Psoas muscle (tissue), 7 donors: ENCODE measurements at regions not wholly inside any gene's neighbourhood (a gene's known extent, or its start where the extent isn't known, plus 50 kb on each side); places are given as distances from the start of the nearest gene placed in this dataset.

ENCODE experiments used
- ATAC-seq, 4 donors: fragments of 200-7000 bp; cut with Tn5 transposase; one replicate each; pipeline ENCODE4 v1.9.1; 2020; ENCODE audit warnings: moderate library complexity in 3 of 4, mild to moderate bottlenecking in 2 of 4
- DNase-seq, 2 donors: peaks; one replicate each; pipeline ENCODE4 v3.0.0-alpha.2; 2020
- H3K27ac ChIP-seq: fragments of 200-600 bp; one replicate; pipeline ENCODE4 v1.8.0; 2022
- H3K27me3 ChIP-seq, 3 donors: fragments of 200-600 bp in 1 of 3; one replicate each; pipeline versions ENCODE4 v1.6.1 to v1.8.0; 2013 to 2022; ENCODE audit warnings: low read length in 2 of 3, mild to moderate bottlenecking in 2 of 3, moderate library complexity in 1 of 3; ENCODE audit not compliant: insufficient read depth in 3 of 3
- H3K36me3 ChIP-seq, 2 donors: fragments of 200-600 bp in 1 of 2; one replicate each; pipeline versions ENCODE4 v1.6.1 to v1.8.0; 2013 to 2022; ENCODE audit warnings: low read depth in 1 of 2, mild to moderate bottlenecking in 1 of 2, moderate library complexity in 1 of 2; ENCODE audit not compliant: insufficient read depth in 1 of 2
- H3K4me1 ChIP-seq: fragments of 200-600 bp; one replicate; pipeline ENCODE4 v1.8.0; 2022
- H3K4me3 ChIP-seq: fragments of 200-600 bp; one replicate; pipeline ENCODE4 v1.8.0; 2022; ENCODE audit warnings: mild to moderate bottlenecking
- H3K9me3 ChIP-seq: fragments of 200-600 bp; one replicate; pipeline ENCODE4 v1.8.0; 2022
- WGBS, 3 donors: extraction: QIAGEN DNeasy Blood & Tissue Kit; methylation state at CpG; one replicate each; pipeline versions ENCODE4 v1.1.6 to v1.1.7; 2013; 5-methylcytosine and 5-hydroxymethylcytosine counted together
- intact Hi-C, 2 donors: fragments of 100-400 bp; cut with DNase I; formaldehyde crosslinking; loops; one replicate each; pipeline versions ENCODE4 v1.11.0 to v1.14.2; 2022
- TF ChIP-seq, protein P1 (sequence below): fragments of 200-600 bp; IDR thresholded peaks from one replicate; pipeline ENCODE4 v1.8.0; 2022; ENCODE audit warnings: antibody characterized with exemption
- donor health status: healthy with polysubstance abuse.
- donor health status: DM: no; HTN: no; CAD: no; lungs with moderate emphysema.
- donor health status: Bipolar disorder and iron deficiency.
- donor health status: healthy.
- donor health status: DM: yes; HTN: yes; CAD: no.
- donor health status: DM: no; HTN: no; CAD: no.
- donor health status: DM: yes; HTN: yes; CAD: no.

DNA sequence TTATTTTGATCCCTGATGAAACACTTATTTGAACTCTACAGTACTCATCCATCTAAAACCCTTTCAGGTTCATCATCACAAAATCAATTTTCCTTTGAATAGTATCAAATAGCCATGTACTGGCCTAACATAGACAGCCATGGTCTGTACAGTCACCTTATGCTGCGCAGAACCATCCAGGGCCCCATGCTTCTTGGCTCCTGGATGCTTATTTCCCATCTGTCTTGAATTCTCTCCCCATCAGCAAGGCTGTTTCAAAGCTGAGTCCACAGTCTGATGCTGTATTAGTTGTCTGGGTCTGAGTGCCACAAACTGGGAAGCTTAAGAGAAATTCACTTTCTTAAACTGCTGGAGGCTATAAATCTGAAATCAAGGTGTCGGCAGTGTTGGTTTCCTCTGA, 290.2 kb downstream of the OSR1 start:
- TF ChIP-seq, protein P1, sequence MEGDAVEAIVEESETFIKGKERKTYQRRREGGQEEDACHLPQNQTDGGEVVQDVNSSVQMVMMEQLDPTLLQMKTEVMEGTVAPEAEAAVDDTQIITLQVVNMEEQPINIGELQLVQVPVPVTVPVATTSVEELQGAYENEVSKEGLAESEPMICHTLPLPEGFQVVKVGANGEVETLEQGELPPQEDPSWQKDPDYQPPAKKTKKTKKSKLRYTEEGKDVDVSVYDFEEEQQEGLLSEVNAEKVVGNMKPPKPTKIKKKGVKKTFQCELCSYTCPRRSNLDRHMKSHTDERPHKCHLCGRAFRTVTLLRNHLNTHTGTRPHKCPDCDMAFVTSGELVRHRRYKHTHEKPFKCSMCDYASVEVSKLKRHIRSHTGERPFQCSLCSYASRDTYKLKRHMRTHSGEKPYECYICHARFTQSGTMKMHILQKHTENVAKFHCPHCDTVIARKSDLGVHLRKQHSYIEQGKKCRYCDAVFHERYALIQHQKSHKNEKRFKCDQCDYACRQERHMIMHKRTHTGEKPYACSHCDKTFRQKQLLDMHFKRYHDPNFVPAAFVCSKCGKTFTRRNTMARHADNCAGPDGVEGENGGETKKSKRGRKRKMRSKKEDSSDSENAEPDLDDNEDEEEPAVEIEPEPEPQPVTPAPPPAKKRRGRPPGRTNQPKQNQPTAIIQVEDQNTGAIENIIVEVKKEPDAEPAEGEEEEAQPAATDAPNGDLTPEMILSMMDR, result no peak
- no peaks in the 10 kb centered on the region for H3K27me3 ChIP-seq
- H3K4me3 ChIP-seq, result no peak overlapping the region
- 91 to 98% (median 94%) methylated on average over 2 of the region's 2 CpGs for WGBS, 3 donors
- H3K36me3 ChIP-seq, result no peaks in the 10 kb centered on the region
- no peak for ATAC-seq
- DNase-seq, result no peak
- intact Hi-C loops, result no loop called here
- no peak overlapping the region for H3K27ac ChIP-seq
- no peaks in the 10 kb centered on the region for H3K9me3 ChIP-seq
- H3K4me1 ChIP-seq, result peaks cover 5% of the 10 kb centered on the region

DNA sequence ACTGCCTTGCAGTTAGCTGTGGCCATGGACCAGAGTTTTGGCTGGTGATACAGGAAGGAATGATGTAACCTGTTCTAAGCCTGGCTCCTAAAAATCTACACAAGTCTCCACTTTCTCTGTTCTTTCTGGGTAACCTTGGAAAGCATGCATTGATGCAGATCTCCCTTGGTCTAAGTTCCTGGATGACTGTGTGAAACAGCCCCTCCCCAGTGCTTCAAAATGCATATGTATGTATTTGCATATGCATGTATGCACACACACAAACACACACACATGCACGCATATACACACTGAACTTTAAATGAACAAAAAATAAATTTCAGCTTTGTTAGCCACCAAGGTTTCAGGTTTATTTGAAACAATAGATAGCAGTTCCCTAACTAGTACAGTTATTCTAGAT, 296.1 kb downstream of the OSR1 start:
- intact Hi-C loops, result no loop called here
- Histone ChIP-seq H3K4me1 (no peaks in the 10 kb centered on the region), H3K27ac (no peak overlapping the region), H3K4me3 (no peak overlapping the region), H3K36me3 (no peaks in the 10 kb centered on the region), H3K9me3 (no peaks in the 10 kb centered on the region), H3K27me3 (no peaks in the 10 kb centered on the region)
- DNase-seq (no peak), ATAC-seq (no peak)
- TF ChIP-seq, protein P1, result no peak
- 87 to 100% (median 96%) methylated on average over 1 of the region's 1 CpG for WGBS, 3 donors

DNA sequence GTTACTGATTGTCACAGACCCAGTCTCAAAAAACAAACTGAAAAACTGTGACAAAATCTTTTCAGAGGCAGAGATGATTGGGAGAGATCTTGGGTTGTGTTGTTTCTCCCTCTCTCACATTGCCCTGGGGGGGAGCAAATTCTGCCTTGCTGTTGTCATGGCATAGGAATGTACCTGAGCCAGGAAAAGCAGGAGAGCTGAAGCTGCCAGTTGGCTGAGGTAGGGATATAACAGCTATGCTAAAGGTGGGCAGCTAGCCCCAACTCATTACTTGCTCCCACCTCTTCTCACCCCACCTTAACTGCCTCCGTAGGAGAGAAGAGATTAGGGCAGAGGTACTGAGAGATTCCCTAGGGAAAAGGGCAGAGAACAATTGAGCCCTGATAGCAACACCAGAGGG, 299.3 kb downstream of the OSR1 start:
- Histone ChIP-seq H3K36me3 (no peaks in the 10 kb centered on the region), H3K27ac (no peak overlapping the region), H3K4me1 (no peaks in the 10 kb centered on the region), H3K4me3 (no peak overlapping the region), H3K9me3 (no peaks in the 10 kb centered on the region), H3K27me3 (no peaks in the 10 kb centered on the region)
- 47 to 59% (median 50%) methylated on average over 1 of the region's 1 CpG for WGBS, 3 donors
- TF ChIP-seq, protein P1, result no peak
- ATAC-seq (no peak), DNase-seq (no peak)
- intact Hi-C loops, result no loop called here

DNA sequence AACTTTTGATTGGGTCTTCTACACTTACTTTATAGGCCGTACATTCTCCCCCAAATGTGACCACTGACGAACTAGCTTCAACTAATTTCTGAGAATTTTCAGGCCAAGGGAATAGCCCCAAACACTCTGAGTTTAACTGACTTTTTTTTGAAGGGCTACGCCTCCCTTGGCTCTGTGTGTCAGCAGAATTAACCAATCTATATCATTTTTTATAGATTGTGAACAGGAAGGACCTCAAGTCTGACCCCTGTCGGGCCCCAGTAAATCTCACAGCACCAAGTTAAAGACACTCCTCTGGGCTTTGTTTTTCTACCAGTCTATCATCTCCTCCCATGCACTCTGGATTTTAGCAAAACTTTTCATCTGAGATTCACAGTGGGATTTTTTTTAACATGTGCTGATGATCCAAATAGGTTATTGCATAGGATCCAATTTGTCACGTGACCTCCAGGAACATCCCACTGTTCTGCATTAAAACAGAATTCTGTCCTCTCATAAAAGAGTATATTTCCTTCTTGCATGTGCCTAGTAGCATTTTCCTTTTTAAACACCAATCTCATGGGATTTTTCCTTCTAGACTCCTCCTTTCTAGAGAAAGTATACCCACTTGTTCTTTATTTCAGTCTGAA, 307.1 kb downstream of the OSR1 start:
- intact Hi-C loops, result no loop called here
- Histone ChIP-seq H3K9me3 (no peaks in the 10 kb centered on the region), H3K27me3 (no peaks in the 10 kb centered on the region), H3K4me3 (no peak overlapping the region), H3K4me1 (peaks cover 13% of the 10 kb centered on the region), H3K36me3 (no peaks in the 10 kb centered on the region), H3K27ac (no peak overlapping the region)
- DNase-seq, result no peak
- ATAC-seq, result no peak
- 81 to 84% (median 81%) methylated on average over 5 of the region's 5 CpGs for WGBS, 3 donors
- TF ChIP-seq, protein P1, result no peak

DNA sequence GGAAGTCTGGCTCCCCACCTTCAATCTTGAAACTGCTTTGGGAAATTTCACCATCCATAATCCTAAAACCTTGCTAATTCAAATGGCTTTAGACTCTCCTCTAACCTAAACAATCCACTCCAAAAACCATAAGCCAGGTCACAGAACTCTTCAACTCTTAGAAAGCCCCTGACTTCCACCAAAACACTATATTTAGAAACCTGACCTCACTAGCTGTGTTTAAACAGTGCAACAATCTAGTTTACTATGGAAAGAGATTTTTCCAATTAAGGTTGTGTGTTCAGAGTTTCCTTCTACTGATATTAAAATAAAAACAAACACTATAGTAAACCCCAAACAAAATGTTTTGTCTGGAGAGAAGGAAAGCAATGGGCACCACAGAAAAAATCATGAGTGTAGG, 308.1 kb downstream of the OSR1 start:
- peaks cover 13% of the 10 kb centered on the region for H3K4me1 ChIP-seq
- TF ChIP-seq, protein P1, result no peak
- H3K27ac ChIP-seq, result no peak overlapping the region
- H3K4me3 ChIP-seq, result no peak overlapping the region
- no peaks in the 10 kb centered on the region for H3K27me3 ChIP-seq
- intact Hi-C loops, result no loop called here
- no peaks in the 10 kb centered on the region for H3K9me3 ChIP-seq
- H3K36me3 ChIP-seq, result no peaks in the 10 kb centered on the region
- DNase-seq (no peak), ATAC-seq (no peak)
